ENCODE measurements at regions not wholly inside any gene's neighbourhood (a gene's known extent, or its start where the extent isn't known, plus 50 kb on each side); places are given as distances from the start of the nearest gene placed in this dataset.
"Not testable (repeated sequence)": the region's sequence is repeated elsewhere in the genome, so short reads cannot be mapped to it uniquely, and the experiment has no call there.

GRCh38 chr3:159047361-159047760, 245.5 kb downstream of the MFSD1 start:
- no peak for DNase-seq

GRCh38 chr3:159052494-159052893, 250.6 kb downstream of the MFSD1 start:
- DNase-seq, result not testable (repeated sequence)

- no peak for DNase-seq
These were observed 255.8 kb downstream of the MFSD1 start for GRCh38 chr3:159057621-159058020.

GRCh38 chr3:159058859-159059258, 257.0 kb downstream of the MFSD1 start:
- DNase-seq, result no peak

- DNase-seq, result no peak
These were observed 257.5 kb downstream of the MFSD1 start for GRCh38 chr3:159059395-159059794.

GRCh38 chr3:159062734-159063410, 261.0 kb downstream of the MFSD1 start:
- DNase-seq, result no peak

GRCh38 chr3:159069091-159069490, 267.2 kb downstream of the MFSD1 start, which contains the start of gene IQCJ:
IQCJ (plus strand) TSS chr3:159069319.
- no peak for DNase-seq

GRCh38 chr3:159069866-159070425, 268.1 kb downstream of the MFSD1 start:
- no peak for DNase-seq

- no peak for DNase-seq
These were observed 273.2 kb downstream of the MFSD1 start for GRCh38 chr3:159074756-159075701.

- no peak for DNase-seq
These were observed 276.0 kb downstream of the MFSD1 start for GRCh38 chr3:159077860-159078259.

- DNase-seq, result no peak
These were observed 278.4 kb downstream of the MFSD1 start for GRCh38 chr3:159080256-159080655.

- DNase-seq, result no peak
These were observed 279.0 kb downstream of the MFSD1 start for GRCh38 chr3:159080821-159081220.

GRCh38 chr3:159082519-159082918, 280.7 kb downstream of the MFSD1 start:
- DNase-seq, result no peak

- no peak for DNase-seq
These were observed 290.1 kb downstream of the MFSD1 start for GRCh38 chr3:159091936-159092335.

GRCh38 chr3:159102001-159102400, 300.1 kb downstream of the MFSD1 start:
- DNase-seq, result no peak

- DNase-seq, result no peak
These were observed 310.9 kb downstream of the MFSD1 start for GRCh38 chr3:159112724-159113123.

- DNase-seq, result no peak
These were observed 311.5 kb downstream of the MFSD1 start for GRCh38 chr3:159113221-159113875.

- no peak for DNase-seq
These were observed 312.7 kb downstream of the MFSD1 start for GRCh38 chr3:159114582-159114981.

GRCh38 chr3:159123877-159124276, 322.0 kb downstream of the MFSD1 start:
- DNase-seq, result no peak

GRCh38 chr3:159126261-159127020, 324.6 kb downstream of the MFSD1 start:
- DNase-seq, result no peak

GRCh38 chr3:159127021-159127392, 325.2 kb downstream of the MFSD1 start:
- DNase-seq, result no peak

GRCh38 chr3:159128628-159129027, 326.8 kb downstream of the MFSD1 start:
- DNase-seq, result no peak

Data from SHP77 (cell line).